Hippocampal formation (tissue), 2 donors: ENCODE measurements at regions not wholly inside any gene's neighbourhood (a gene's known extent, or its start where the extent isn't known, plus 50 kb on each side); places are given as distances from the start of the nearest gene placed in this dataset.
A peak's percentile ranks its signal among the peaks of the same experiment; 100 is the strongest.

Experiments used
- DNase-seq, 2 donors: peaks; one replicate each; lab custom pipeline; 2025; lab: John Stamatoyannopoulos, UW

GRCh38 chr21:38930853-38931252 is 125.1 kb downstream of the ETS2 start:
- DNase-seq, result peak in 1 of 2 donors; percentile 11

GRCh38 chr21:38930066-38930465 is 124.3 kb downstream of the ETS2 start:
- DNase-seq, result no peak

GRCh38 chr21:38929652-38930051 is 123.9 kb downstream of the ETS2 start:
- DNase-seq, result no peak

GRCh38 chr21:38929142-38929541 is 123.4 kb downstream of the ETS2 start:
- no peak for DNase-seq

GRCh38 chr21:38927776-38928175 is 122.0 kb downstream of the ETS2 start:
- DNase-seq, result no peak

GRCh38 chr21:38925923-38926322 is 120.2 kb downstream of the ETS2 start:
- DNase-seq, result no peak

GRCh38 chr21:38925478-38925877 is 119.7 kb downstream of the ETS2 start:
- no peak for DNase-seq

GRCh38 chr21:38924954-38925353 is 119.2 kb downstream of the ETS2 start:
- no peak for DNase-seq

GRCh38 chr21:38923429-38923828 is 117.7 kb downstream of the ETS2 start:
- no peak for DNase-seq

GRCh38 chr21:38922474-38923235 is 116.9 kb downstream of the ETS2 start:
- no peak for DNase-seq

GRCh38 chr21:38921511-38922251 is 116.0 kb downstream of the ETS2 start:
- DNase-seq, result no peak

GRCh38 chr21:38920631-38921398 is 115.1 kb downstream of the ETS2 start:
- DNase-seq, result peak in 1 of 2 donors; percentile 17

GRCh38 chr21:38918607-38919346 is 113.0 kb downstream of the ETS2 start:
- DNase-seq, result no peak

GRCh38 chr21:38917043-38917774 is 111.5 kb downstream of the ETS2 start:
- no peak for DNase-seq

GRCh38 chr21:38916214-38916964 is 110.7 kb downstream of the ETS2 start:
- no peak for DNase-seq

- no peak for DNase-seq
Observed at GRCh38 chr21:38915546-38915945, 109.8 kb downstream of the ETS2 start.

GRCh38 chr21:38914528-38915293 is 109.0 kb downstream of the ETS2 start:
- DNase-seq, result no peak

GRCh38 chr21:38913893-38914527 is 108.3 kb downstream of the ETS2 start:
- DNase-seq, result no peak
